ENCODE measurements at regions not wholly inside any gene's neighbourhood (a gene's known extent, or its start where the extent isn't known, plus 50 kb on each side); places are given as distances from the start of the nearest gene placed in this dataset.

- no peaks in the 10 kb centered on the region for H3K27me3 ChIP-seq (ENCODE audit: control insufficient read depth, insufficient read depth, low read length)
- H3K9me3 ChIP-seq (ENCODE audit: control insufficient read depth, insufficient read depth, low read length): no peaks in the 10 kb centered on the region
- H3K9ac ChIP-seq (ENCODE audit: low read depth, low read length): no peak overlapping the region
- no peaks in the 10 kb centered on the region for H3K4me1 ChIP-seq (ENCODE audit: control insufficient read depth, insufficient read depth, low read length)
- no peak overlapping the region for H3K4me3 ChIP-seq (ENCODE audit: low read depth, low read length)
- no peaks in the 10 kb centered on the region for H3K36me3 ChIP-seq (ENCODE audit: control insufficient read depth, insufficient read depth, low read length)
These were observed 51.3 kb upstream of the CADPS start for GRCh38 chr3:62926494-62926893.

- Histone ChIP-seq H3K9me3 (ENCODE audit: control insufficient read depth, insufficient read depth, low read length) (no peaks in the 10 kb centered on the region), H3K27me3 (ENCODE audit: control insufficient read depth, insufficient read depth, low read length) (no peaks in the 10 kb centered on the region), H3K4me1 (ENCODE audit: control insufficient read depth, insufficient read depth, low read length) (no peaks in the 10 kb centered on the region), H3K4me3 (ENCODE audit: low read depth, low read length) (no peak overlapping the region), H3K9ac (ENCODE audit: low read depth, low read length) (no peak overlapping the region), H3K36me3 (ENCODE audit: control insufficient read depth, insufficient read depth, low read length) (no peaks in the 10 kb centered on the region)
These were observed 53.0 kb upstream of the CADPS start for GRCh38 chr3:62928256-62928655.

- Histone ChIP-seq H3K4me1 (ENCODE audit: control insufficient read depth, insufficient read depth, low read length) (no peaks in the 10 kb centered on the region), H3K9me3 (ENCODE audit: control insufficient read depth, insufficient read depth, low read length) (no peaks in the 10 kb centered on the region), H3K4me3 (ENCODE audit: low read depth, low read length) (no peak overlapping the region), H3K36me3 (ENCODE audit: control insufficient read depth, insufficient read depth, low read length) (no peaks in the 10 kb centered on the region), H3K27me3 (ENCODE audit: control insufficient read depth, insufficient read depth, low read length) (no peaks in the 10 kb centered on the region), H3K9ac (ENCODE audit: low read depth, low read length) (no peak overlapping the region)
These were observed 54.6 kb upstream of the CADPS start for GRCh38 chr3:62929771-62930170.

- peaks cover 1% of the 10 kb centered on the region for H3K4me1 ChIP-seq (ENCODE audit: control insufficient read depth, insufficient read depth, low read length)
- H3K9me3 ChIP-seq (ENCODE audit: control insufficient read depth, insufficient read depth, low read length): no peaks in the 10 kb centered on the region
- H3K27me3 ChIP-seq (ENCODE audit: control insufficient read depth, insufficient read depth, low read length): no peaks in the 10 kb centered on the region
- no peak overlapping the region for H3K9ac ChIP-seq (ENCODE audit: low read depth, low read length)
- no peak overlapping the region for H3K4me3 ChIP-seq (ENCODE audit: low read depth, low read length)
- H3K36me3 ChIP-seq (ENCODE audit: control insufficient read depth, insufficient read depth, low read length): no peaks in the 10 kb centered on the region
These were observed 60.6 kb upstream of the CADPS start for GRCh38 chr3:62935793-62936192.

- H3K36me3 ChIP-seq (ENCODE audit: control insufficient read depth, insufficient read depth, low read length): no peaks in the 10 kb centered on the region
- H3K4me1 ChIP-seq (ENCODE audit: control insufficient read depth, insufficient read depth, low read length): peaks cover 7% of the 10 kb centered on the region
- no peaks in the 10 kb centered on the region for H3K27me3 ChIP-seq (ENCODE audit: control insufficient read depth, insufficient read depth, low read length)
These were observed 61.5 kb upstream of the CADPS start for GRCh38 chr3:62936626-62937254.

GRCh38 chr3:62938583-62938982 lies 63.4 kb upstream of the CADPS start:
- H3K9ac ChIP-seq (ENCODE audit: low read depth, low read length): no peak overlapping the region
- no peak overlapping the region for H3K4me3 ChIP-seq (ENCODE audit: low read depth, low read length)
- H3K27me3 ChIP-seq (ENCODE audit: control insufficient read depth, insufficient read depth, low read length): no peaks in the 10 kb centered on the region
- no peaks in the 10 kb centered on the region for H3K36me3 ChIP-seq (ENCODE audit: control insufficient read depth, insufficient read depth, low read length)
- no peaks in the 10 kb centered on the region for H3K9me3 ChIP-seq (ENCODE audit: control insufficient read depth, insufficient read depth, low read length)
- H3K4me1 ChIP-seq (ENCODE audit: control insufficient read depth, insufficient read depth, low read length): peaks cover 7% of the 10 kb centered on the region

More at GRCh38 chr3:62936626-62937254, 61.5 kb upstream of the CADPS start:
- H3K9ac ChIP-seq (ENCODE audit: low read depth, low read length): no peak overlapping the region
- no peak overlapping the region for H3K4me3 ChIP-seq (ENCODE audit: low read depth, low read length)
- H3K9me3 ChIP-seq (ENCODE audit: control insufficient read depth, insufficient read depth, low read length): no peaks in the 10 kb centered on the region

GRCh38 chr3:62939707-62940106 lies 64.5 kb upstream of the CADPS start:
- H3K9me3 ChIP-seq (ENCODE audit: control insufficient read depth, insufficient read depth, low read length): no peaks in the 10 kb centered on the region
- H3K4me3 ChIP-seq (ENCODE audit: low read depth, low read length): no peak overlapping the region
- H3K27me3 ChIP-seq (ENCODE audit: control insufficient read depth, insufficient read depth, low read length): no peaks in the 10 kb centered on the region
- H3K4me1 ChIP-seq (ENCODE audit: control insufficient read depth, insufficient read depth, low read length): peaks cover 7% of the 10 kb centered on the region
- H3K36me3 ChIP-seq (ENCODE audit: control insufficient read depth, insufficient read depth, low read length): no peaks in the 10 kb centered on the region
- no peak overlapping the region for H3K9ac ChIP-seq (ENCODE audit: low read depth, low read length)

- Histone ChIP-seq H3K36me3 (ENCODE audit: control insufficient read depth, insufficient read depth, low read length) (no peaks in the 10 kb centered on the region), H3K27me3 (ENCODE audit: control insufficient read depth, insufficient read depth, low read length) (no peaks in the 10 kb centered on the region), H3K9ac (ENCODE audit: low read depth, low read length) (peak overlapping the region; percentile 47), H3K4me3 (ENCODE audit: low read depth, low read length) (no peak overlapping the region), H3K4me1 (ENCODE audit: control insufficient read depth, insufficient read depth, low read length) (peaks cover 7% of the 10 kb centered on the region), H3K9me3 (ENCODE audit: control insufficient read depth, insufficient read depth, low read length) (no peaks in the 10 kb centered on the region)
These were observed 65.8 kb upstream of the CADPS start for GRCh38 chr3:62940771-62941563.

- H3K27me3 ChIP-seq (ENCODE audit: control insufficient read depth, insufficient read depth, low read length): no peaks in the 10 kb centered on the region
- no peak overlapping the region for H3K4me3 ChIP-seq (ENCODE audit: low read depth, low read length)
- no peaks in the 10 kb centered on the region for H3K36me3 ChIP-seq (ENCODE audit: control insufficient read depth, insufficient read depth, low read length)
- H3K9ac ChIP-seq (ENCODE audit: low read depth, low read length): no peak overlapping the region
- H3K4me1 ChIP-seq (ENCODE audit: control insufficient read depth, insufficient read depth, low read length): peaks cover 7% of the 10 kb centered on the region
- H3K9me3 ChIP-seq (ENCODE audit: control insufficient read depth, insufficient read depth, low read length): no peaks in the 10 kb centered on the region
These were observed 67.0 kb upstream of the CADPS start for GRCh38 chr3:62942227-62942626.

- no peaks in the 10 kb centered on the region for H3K9me3 ChIP-seq (ENCODE audit: control insufficient read depth, insufficient read depth, low read length)
These were observed 67.5 kb upstream of the CADPS start for GRCh38 chr3:62942764-62943163.

GRCh38 chr3:62948921-62949320 lies 73.7 kb upstream of the CADPS start:
- Histone ChIP-seq H3K4me1 (ENCODE audit: control insufficient read depth, insufficient read depth, low read length) (peaks cover 7% of the 10 kb centered on the region), H3K36me3 (ENCODE audit: control insufficient read depth, insufficient read depth, low read length) (no peaks in the 10 kb centered on the region), H3K9ac (ENCODE audit: low read depth, low read length) (no peak overlapping the region), H3K9me3 (ENCODE audit: control insufficient read depth, insufficient read depth, low read length) (no peaks in the 10 kb centered on the region), H3K4me3 (ENCODE audit: low read depth, low read length) (no peak overlapping the region), H3K27me3 (ENCODE audit: control insufficient read depth, insufficient read depth, low read length) (no peaks in the 10 kb centered on the region)

More at GRCh38 chr3:62942764-62943163, 67.5 kb upstream of the CADPS start:
- H3K9ac ChIP-seq (ENCODE audit: low read depth, low read length): no peak overlapping the region
- no peak overlapping the region for H3K4me3 ChIP-seq (ENCODE audit: low read depth, low read length)
- H3K36me3 ChIP-seq (ENCODE audit: control insufficient read depth, insufficient read depth, low read length): no peaks in the 10 kb centered on the region
- H3K4me1 ChIP-seq (ENCODE audit: control insufficient read depth, insufficient read depth, low read length): peaks cover 7% of the 10 kb centered on the region
- no peaks in the 10 kb centered on the region for H3K27me3 ChIP-seq (ENCODE audit: control insufficient read depth, insufficient read depth, low read length)

- Histone ChIP-seq H3K9me3 (ENCODE audit: control insufficient read depth, insufficient read depth, low read length) (no peaks in the 10 kb centered on the region), H3K27me3 (ENCODE audit: control insufficient read depth, insufficient read depth, low read length) (no peaks in the 10 kb centered on the region), H3K4me3 (ENCODE audit: low read depth, low read length) (peak overlapping the region; percentile 58), H3K4me1 (ENCODE audit: control insufficient read depth, insufficient read depth, low read length) (peaks cover 13% of the 10 kb centered on the region), H3K9ac (ENCODE audit: low read depth, low read length) (peak overlapping the region; percentile 77), H3K36me3 (ENCODE audit: control insufficient read depth, insufficient read depth, low read length) (no peaks in the 10 kb centered on the region)
These were observed 75.0 kb upstream of the CADPS start for GRCh38 chr3:62950210-62950609.

Measured in iPS-15b (cell line).